ENCODE measurements at regions not wholly inside any gene's neighbourhood (a gene's known extent, or its start where the extent isn't known, plus 50 kb on each side); places are given as distances from the start of the nearest gene placed in this dataset.

DNA sequence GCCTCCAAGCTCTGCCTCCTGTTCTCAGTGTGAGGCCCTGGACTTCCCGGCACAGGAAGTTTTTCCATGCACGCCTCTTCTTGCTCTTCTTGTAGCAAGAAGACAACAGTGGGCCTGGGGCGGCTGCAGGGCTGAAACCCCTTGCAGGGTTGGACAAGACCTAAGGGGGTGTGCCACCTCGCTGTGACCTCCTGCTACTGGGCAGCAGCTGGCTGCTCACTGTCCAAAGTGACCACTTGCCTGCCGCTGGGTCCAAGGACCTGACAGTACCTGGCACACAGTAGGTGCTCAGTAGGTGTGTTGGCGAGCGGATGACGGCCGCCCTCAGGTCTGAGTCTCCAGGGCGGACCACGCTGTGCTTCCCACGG, 331.6 kb downstream of the C16orf95 start:
- no peak for DNase-seq

DNA sequence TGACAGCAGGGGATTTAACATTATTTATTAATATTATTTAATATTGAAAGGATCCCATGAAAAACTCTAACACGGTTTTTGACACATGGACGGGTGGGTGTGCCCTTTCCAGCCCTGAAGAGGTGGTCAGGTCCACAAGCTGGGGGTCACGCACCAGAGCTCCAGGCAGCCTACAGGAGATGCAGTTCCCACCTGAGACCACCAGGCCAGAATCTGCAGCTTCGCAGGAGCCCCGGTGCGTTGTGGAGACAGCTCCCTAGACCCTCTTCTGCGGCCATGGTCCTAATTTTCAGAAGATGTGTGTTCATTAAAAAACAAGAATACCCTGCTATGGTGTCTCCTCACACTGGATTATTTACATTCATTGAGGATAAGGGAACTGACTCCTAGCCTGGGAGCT, 331.1 kb downstream of the C16orf95 start:
- DNase-seq = no peak

DNA sequence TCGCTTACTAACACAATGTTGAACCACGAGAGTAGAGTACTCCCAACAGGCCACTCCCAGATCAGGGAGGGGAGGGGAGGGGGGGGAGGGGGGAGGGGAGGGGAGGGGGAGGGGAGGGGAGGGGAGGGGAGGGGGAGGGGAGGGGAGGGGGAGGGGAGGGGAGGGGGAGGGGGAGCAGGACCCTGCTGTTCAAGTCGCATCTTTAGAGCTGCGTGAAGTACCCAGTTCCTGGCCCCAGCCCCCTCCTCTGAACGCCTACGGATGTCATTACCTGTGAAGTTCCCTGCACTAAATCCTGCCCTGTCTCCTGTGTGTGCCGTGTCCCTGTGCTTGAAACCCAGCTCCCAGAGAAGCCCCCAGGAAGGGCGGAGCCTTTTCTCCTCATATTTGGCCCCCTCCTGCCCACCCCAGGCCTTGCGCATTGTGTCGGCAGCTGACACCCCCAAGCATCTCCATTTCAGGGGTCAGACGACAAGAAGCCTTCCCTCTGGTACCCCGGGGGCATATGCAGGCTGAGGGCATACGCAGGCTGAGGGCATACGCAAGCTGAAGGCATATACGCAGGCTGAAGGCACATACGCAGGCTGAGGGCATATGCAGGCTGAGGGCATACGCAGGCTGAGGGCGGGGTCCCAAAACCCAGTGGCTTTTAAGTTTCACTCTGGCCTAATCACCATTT, 330.2 kb downstream of the C16orf95 start:
- DNase-seq = no peak

GRCh38 chr16:86987746-86988670, 329.2 kb downstream of the C16orf95 start:
- DNase-seq = no peak

- DNase-seq = no peak
Observed at GRCh38 chr16:86988920-86989696, 328.1 kb downstream of the C16orf95 start.

GRCh38 chr16:86990451-86990850, 326.7 kb downstream of the C16orf95 start:
- DNase-seq = no peak

GRCh38 chr16:86991679-86992078, 325.5 kb downstream of the C16orf95 start:
- DNase-seq = no peak

DNA sequence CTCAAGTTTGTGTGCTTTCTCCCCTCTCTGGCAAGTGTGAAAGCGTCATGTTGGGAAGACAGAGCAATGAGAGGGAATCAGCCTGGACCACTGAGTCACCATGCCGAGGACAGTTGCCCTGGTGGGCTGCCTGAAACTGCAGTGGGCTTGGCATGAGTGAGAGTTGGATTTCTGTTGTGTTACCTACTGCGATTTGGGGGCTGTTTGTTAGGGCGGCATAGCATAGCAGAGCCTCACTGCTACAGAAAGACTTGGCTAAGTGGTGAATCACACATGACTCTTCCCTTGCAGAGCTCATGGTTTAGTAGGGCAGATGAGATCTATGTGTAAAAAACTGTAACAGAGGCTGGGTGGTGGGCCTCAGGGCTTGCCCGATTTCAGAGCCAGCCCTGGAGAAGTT, 324.6 kb downstream of the C16orf95 start:
- DNase-seq = no peak

DNA sequence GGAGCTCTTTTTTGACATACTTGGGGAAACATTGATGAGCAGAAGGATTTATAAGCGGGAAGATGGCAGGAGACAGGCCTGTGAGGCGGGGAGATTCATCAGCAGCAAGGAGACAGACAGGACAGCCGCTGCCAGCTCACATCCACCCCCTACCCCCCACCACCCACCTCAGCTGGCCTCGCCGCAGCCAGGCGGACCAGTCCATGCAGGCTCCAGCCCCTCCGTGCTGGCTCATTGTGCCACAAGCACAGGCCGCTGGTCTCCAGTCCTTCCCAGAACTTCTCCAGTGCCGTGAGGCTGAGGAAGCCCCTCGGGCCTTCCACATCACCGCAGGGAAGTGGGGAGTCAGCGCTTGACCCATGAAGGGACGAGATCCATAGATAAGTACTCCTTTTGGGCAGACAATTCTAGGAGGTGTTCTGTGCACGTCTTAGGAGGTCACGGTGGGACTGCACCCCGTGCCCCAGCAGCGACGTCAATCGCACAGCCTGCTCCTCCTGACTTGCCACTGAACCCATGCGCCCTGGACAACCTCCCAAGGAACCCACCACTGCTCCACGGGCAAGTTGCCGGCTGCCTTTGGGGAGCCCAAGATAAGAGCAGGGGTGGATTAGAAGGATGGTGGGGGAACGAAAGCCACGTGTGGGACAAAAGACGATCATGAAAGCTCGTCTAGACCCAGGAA, 323.6 kb downstream of the C16orf95 start:
- DNase-seq = no peak

DNA sequence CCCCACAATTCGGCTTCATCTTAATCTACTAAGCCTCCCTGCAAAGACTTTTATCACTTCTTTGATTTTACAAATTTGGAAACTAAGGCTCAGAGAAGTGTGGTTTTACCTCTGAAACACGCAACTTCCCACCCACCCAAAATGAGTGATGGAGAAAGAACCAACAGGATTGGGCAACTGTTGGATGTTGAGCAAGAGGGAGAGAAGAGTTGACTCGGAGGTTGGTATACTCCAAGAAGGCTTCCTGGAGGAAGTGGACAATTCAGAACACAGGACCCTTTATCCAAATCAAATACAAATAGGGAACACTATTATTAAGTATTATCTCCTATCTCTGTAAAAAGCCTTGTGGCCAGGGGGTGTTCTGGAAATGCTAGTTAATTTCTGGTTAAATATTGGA, 323.0 kb downstream of the C16orf95 start:
- DNase-seq = no peak

DNA sequence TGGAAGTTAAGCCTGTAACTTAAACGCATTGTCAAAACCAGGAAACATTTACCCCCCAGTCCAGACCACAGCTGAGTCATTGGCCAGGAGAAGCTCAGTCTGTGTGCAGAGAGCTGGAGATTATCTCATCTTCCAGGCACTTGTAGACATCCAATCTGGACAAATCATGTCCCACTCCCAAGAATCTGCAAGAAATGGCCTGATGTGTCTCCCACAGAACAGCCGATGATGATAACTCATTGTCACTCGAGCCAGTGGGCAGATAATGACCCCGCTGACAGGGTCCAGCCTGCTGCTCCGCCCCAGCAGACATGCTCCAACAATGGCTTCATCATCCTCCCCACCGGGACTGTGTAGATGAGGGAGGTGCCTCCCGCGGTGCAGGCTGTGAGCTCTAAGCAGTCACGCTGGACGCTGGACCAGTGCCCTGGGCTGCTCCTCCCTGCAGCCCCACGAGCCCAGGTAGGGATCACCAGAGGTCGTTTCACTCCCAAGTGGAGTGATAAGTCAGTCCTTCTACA, 322.5 kb downstream of the C16orf95 start:
- no peak for DNase-seq

GRCh38 chr16:86995456-86995855, 321.7 kb downstream of the C16orf95 start:
- no peak for DNase-seq

DNA sequence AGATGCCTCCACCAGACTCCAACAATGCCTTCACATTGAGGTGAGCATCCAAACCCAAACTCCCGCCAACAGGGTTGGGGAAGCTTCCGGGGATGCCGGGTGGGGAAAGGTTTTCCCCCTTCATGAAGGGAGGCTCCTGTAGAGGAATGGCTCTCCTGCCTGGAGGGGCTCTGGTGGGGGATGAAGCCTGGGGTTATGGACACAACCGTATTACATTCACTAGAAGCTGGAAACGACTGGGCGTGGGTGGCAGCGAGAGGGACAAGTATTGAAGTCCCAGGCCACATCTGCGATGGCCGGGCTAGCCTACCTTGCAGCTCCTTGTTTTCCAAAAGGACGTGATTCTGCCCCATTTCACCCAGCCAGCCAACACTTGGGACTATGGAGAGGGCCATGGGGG, 321.1 kb downstream of the C16orf95 start:
- DNase-seq = no peak

GRCh38 chr16:86997058-86997457, 320.1 kb downstream of the C16orf95 start:
- DNase-seq = no peak

- no peak for DNase-seq
Observed at GRCh38 chr16:86998196-86999001, 318.8 kb downstream of the C16orf95 start.

- no peak for DNase-seq
Observed at GRCh38 chr16:87000001-87000400, 317.2 kb downstream of the C16orf95 start.

GRCh38 chr16:87002717-87003413, 314.3 kb downstream of the C16orf95 start:
- no peak for DNase-seq

DNA sequence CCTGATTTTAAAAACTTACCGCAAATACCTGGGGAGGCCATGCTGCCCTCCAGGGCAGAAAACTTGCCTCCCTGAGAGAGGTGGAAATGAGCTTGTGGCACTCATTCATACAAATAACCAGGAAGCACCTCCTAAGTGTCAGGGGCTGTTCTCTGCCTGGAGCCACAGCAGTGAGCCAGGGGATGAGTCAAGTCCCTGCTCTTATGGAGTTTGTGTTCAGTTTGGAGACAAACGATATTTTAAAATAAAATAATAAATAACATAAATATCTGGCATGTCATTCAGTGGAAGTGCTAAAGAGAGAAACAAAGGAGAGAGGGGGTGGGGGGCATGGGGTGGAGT, 313.8 kb downstream of the C16orf95 start:
- no peak for DNase-seq

GRCh38 chr16:87006021-87006420, 311.2 kb downstream of the C16orf95 start:
- no peak for DNase-seq

GRCh38 chr16:87006789-87007745, 310.1 kb downstream of the C16orf95 start:
- no peak for DNase-seq

All from effector CD4-positive, alpha-beta T cell (primary cell).